Mesendoderm (in vitro differentiated cells): ENCODE measurements at regions not wholly inside any gene's neighbourhood (a gene's known extent, or its start where the extent isn't known, plus 50 kb on each side); places are given as distances from the start of the nearest gene placed in this dataset.
"Not testable (repeated sequence)": the region's sequence is repeated elsewhere in the genome, so short reads cannot be mapped to it uniquely, and the experiment has no call there.

Source experiments
- DNase-seq: peaks from one replicate; pipeline ENCODE4 v3.0.0; 2013
- H2AK5ac ChIP-seq: 2 replicates; pipeline ENCODE4 v1.6.1; 2013; ENCODE audit warnings: low read length, inconsistent platforms
- H2BK120ac ChIP-seq: 2 replicates; pipeline ENCODE4 v1.6.1; 2013; ENCODE audit warnings: low read depth, mild to moderate bottlenecking, low read length, moderate library complexity, mixed read lengths
- H2BK15ac ChIP-seq: replicated peaks from 2 replicates; pipeline ENCODE4 v1.6.1; 2013; ENCODE audit warnings: low read depth, mild to moderate bottlenecking, moderate library complexity
- H2BK5ac ChIP-seq: 2 replicates; pipeline ENCODE4 v1.6.1; 2013; ENCODE audit warnings: low read length, inconsistent platforms
- H3K18ac ChIP-seq: 2 replicates; pipeline ENCODE4 v1.6.1; 2013; ENCODE audit warnings: mild to moderate bottlenecking, low read length, mixed read lengths
- H3K23ac ChIP-seq: one replicate; pipeline ENCODE4 v1.6.1; 2013; ENCODE audit warnings: low read length
- H3K27ac ChIP-seq: 2 replicates; pipeline ENCODE4 v1.5.1; 2013; ENCODE audit warnings: low read depth, mild to moderate bottlenecking, inconsistent platforms, low read length, moderate library complexity
- H3K27me3 ChIP-seq: 2 replicates; pipeline ENCODE4 v1.6.1; 2013; ENCODE audit warnings: low read length, control low read depth, mild to moderate bottlenecking, inconsistent platforms; ENCODE audit not compliant: insufficient read depth, poor library complexity
- H3K36me3 ChIP-seq: 2 replicates; pipeline ENCODE4 v1.6.1; 2013; ENCODE audit warnings: low read length, inconsistent platforms; ENCODE audit not compliant: control insufficient read depth, insufficient read depth
- H3K4ac ChIP-seq: one replicate; pipeline ENCODE4 v1.6.1; 2013; ENCODE audit warnings: low read depth, mild to moderate bottlenecking, low read length, moderate library complexity
- H3K4me1 ChIP-seq: 2 replicates; pipeline ENCODE4 v1.6.1; 2013; ENCODE audit warnings: low read depth, low read length, inconsistent platforms; ENCODE audit not compliant: control insufficient read depth
- H3K4me2 ChIP-seq: 2 replicates; pipeline ENCODE4 v1.6.1; 2013; ENCODE audit warnings: low read length
- H3K4me3 ChIP-seq: 2 replicates; pipeline ENCODE4 v1.5.1; 2013; ENCODE audit warnings: mild to moderate bottlenecking, low read length
- H3K56ac ChIP-seq: one replicate; pipeline ENCODE4 v1.6.1; 2013; ENCODE audit warnings: low read length
- H3K79me1 ChIP-seq: 2 replicates; pipeline ENCODE4 v1.6.1; 2013; ENCODE audit warnings: low read length, inconsistent platforms
- H3K79me2 ChIP-seq: 2 replicates; pipeline ENCODE4 v1.6.1; 2013; ENCODE audit warnings: mild to moderate bottlenecking, low read length; ENCODE audit not compliant: control insufficient read depth, insufficient read depth
- H3K9ac ChIP-seq: 2 replicates; pipeline ENCODE4 v1.6.1; 2013; ENCODE audit warnings: low read length, inconsistent platforms
- H4K5ac ChIP-seq: one replicate; pipeline ENCODE4 v1.6.1; 2013; ENCODE audit warnings: low read length
- H4K8ac ChIP-seq: one replicate; pipeline ENCODE4 v1.6.1; 2013; ENCODE audit warnings: low read depth, mild to moderate bottlenecking, control low read depth, low read length, moderate library complexity
- WGBS: extraction: QIAGEN DNeasy Blood & Tissue Kit; methylation state at CpG from one replicate; pipeline ENCODE4 v1.1.7; 2013; ENCODE audit warnings: low lambda C conversion rate, missing lambda C conversion rate; ENCODE audit not compliant: insufficient coverage; ENCODE audit errors: extremely low coverage; 5-methylcytosine and 5-hydroxymethylcytosine counted together

DNA sequence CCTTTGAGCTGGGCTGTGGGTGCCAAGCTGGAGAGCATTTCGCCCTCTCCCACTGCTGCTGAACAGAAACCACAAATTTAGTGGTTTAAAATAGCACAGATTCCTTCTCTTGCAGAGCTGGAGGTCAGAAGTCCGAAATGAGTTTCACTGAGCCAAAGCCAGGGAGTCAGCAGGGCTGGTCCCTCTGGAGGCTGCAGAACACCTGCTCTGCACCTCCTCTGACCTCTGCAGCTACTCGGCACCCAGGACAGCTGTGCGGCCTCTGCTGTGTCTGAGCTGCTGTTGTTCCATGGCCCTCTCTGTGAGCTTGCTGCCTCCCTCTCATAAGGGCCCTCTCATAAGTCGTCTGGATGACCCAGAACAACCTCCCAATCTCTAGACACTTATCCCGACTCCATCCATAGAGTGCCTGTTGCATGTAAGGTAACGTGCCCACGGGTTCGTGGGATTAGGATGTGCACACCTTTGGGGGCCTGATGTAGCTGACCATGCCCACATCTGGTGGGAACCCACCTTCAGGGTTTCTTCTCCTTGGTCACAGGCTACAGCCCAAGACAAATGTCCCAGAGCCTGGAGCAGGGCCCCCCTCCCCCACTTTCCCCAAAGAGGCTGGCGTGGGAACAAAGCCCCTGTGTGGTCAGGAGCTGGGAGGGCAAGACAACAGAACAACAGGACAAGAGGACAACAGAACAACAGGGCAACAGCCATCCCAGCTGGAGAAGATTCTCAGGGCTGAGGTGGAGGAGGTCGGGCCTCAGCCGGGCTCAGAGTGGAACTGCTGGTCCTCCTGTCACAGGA, 177.2 kb downstream of the LMLN start:
- H3K4me2 ChIP-seq, result not testable (repeated sequence)
- no CpG with 5 or more reads among the region's 12 CpGs for WGBS

DNA sequence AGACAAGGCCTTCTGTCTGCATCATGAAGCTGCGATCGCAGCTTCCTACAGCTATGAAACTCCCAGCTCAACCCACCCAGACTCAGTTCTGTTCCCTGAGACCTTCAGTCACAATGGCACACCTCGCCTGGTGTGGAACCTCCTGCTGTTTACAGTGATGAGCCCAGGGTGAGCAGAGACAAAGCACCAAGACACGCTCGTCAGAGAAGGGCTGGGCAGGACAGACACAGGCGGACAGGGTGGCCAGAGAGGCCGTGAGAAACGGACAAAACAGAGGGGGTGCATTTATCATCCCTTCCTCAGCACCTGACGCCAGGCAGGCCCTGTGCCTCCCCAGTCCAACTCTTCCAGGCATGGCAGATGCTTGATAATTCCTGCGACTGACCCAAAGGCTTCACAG, 178.2 kb downstream of the LMLN start:
- H3K4ac ChIP-seq, H3K56ac ChIP-seq, DNase-seq, H2AK5ac ChIP-seq, H3K27ac ChIP-seq, H2BK120ac ChIP-seq, H3K18ac ChIP-seq, H4K8ac ChIP-seq, H4K5ac ChIP-seq, H3K4me3 ChIP-seq, H3K4me1 ChIP-seq, H2BK15ac ChIP-seq, H3K23ac ChIP-seq, H2BK5ac ChIP-seq, H3K79me2 ChIP-seq, H3K27me3 ChIP-seq, H3K36me3 ChIP-seq, H3K9ac ChIP-seq, H3K4me2 ChIP-seq, H3K79me1 ChIP-seq: not testable (repeated sequence)
- no CpG with 5 or more reads among the region's 10 CpGs for WGBS

More for the DNA sequence above, 177.2 kb downstream of the LMLN start:
- not testable (repeated sequence) for DNase-seq, H3K18ac ChIP-seq, H3K23ac ChIP-seq, H3K36me3 ChIP-seq, H2BK120ac ChIP-seq, H4K8ac ChIP-seq, H3K27ac ChIP-seq, H3K4me1 ChIP-seq, H3K4me3 ChIP-seq, H3K9ac ChIP-seq, H3K56ac ChIP-seq, H3K27me3 ChIP-seq, H3K4ac ChIP-seq, H4K5ac ChIP-seq, H2BK5ac ChIP-seq, H3K79me2 ChIP-seq, H2BK15ac ChIP-seq, H2AK5ac ChIP-seq, H3K79me1 ChIP-seq

DNA sequence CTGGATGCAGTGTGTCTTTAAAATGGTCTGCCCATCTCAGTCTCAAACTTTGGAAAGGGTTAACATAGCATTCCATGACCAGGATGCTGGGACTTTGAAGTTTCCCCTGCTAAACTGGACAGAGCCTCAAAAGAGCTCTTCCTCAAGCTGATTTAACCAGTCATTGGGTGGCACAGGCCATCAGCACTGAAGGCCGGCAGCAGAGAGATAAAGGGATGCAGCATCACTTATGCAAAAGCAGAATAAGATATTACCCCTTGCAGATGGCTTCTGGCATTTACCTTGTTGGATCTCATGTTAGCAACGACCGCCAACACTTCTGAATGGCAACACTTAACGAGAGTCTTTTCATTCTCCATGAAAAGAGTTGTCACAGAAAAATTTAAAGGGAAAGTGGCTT, 179.0 kb downstream of the LMLN start:
- not testable (repeated sequence) for H4K5ac ChIP-seq, H2BK5ac ChIP-seq, H3K79me1 ChIP-seq, H3K23ac ChIP-seq, H2BK120ac ChIP-seq, H3K4me1 ChIP-seq, H4K8ac ChIP-seq, H3K9ac ChIP-seq, H3K27ac ChIP-seq, H3K4me2 ChIP-seq, H3K79me2 ChIP-seq, H3K56ac ChIP-seq, DNase-seq, H3K36me3 ChIP-seq, H3K4me3 ChIP-seq, H3K18ac ChIP-seq, H3K27me3 ChIP-seq, H3K4ac ChIP-seq, H2AK5ac ChIP-seq, H2BK15ac ChIP-seq
- WGBS, result no CpG with 5 or more reads among the region's 4 CpGs

DNA sequence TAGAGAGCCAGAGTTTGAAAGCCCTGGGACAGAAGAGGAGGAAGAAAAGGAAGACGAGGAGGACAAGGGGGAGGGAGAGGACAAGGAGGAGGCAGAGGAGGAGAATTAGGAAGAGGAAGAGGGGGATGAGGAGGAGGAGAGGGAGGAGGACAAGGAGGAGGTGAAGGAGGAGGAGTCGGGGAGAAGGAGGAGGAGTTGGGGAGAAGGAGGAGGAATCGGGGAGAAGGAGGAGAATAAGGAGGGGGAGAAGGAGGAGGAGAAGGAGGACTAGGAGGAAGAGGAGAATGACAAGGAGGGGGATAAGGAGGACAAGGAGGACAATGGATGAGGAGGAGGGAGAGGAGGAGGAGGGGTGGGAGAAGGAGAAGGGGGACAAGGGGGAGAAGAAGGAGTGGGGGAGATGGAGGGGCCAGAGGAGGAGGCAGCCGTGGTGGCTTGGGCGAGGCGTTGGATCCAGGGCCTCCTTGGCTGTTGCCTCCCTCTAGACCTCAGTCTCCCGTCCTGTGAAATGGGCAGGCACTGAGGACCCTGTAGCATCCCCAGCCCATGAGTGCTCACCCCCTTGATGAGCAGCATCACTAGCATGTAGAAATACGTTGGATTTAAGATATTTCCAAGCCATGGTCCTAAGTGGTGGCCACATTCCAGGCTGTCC, 179.6 kb downstream of the LMLN start:
- not testable (repeated sequence) for H4K8ac ChIP-seq, H2AK5ac ChIP-seq, H3K4me3 ChIP-seq, H2BK120ac ChIP-seq, H2BK15ac ChIP-seq, H4K5ac ChIP-seq, H3K4ac ChIP-seq, H3K18ac ChIP-seq, H3K27ac ChIP-seq, H3K79me1 ChIP-seq, H3K27me3 ChIP-seq, H3K56ac ChIP-seq, H3K9ac ChIP-seq, H3K79me2 ChIP-seq, H3K36me3 ChIP-seq, H3K23ac ChIP-seq, H2BK5ac ChIP-seq, H3K4me2 ChIP-seq, DNase-seq, H3K4me1 ChIP-seq
- WGBS, result 86% methylated on average over 2 of the region's 8 CpGs

DNA sequence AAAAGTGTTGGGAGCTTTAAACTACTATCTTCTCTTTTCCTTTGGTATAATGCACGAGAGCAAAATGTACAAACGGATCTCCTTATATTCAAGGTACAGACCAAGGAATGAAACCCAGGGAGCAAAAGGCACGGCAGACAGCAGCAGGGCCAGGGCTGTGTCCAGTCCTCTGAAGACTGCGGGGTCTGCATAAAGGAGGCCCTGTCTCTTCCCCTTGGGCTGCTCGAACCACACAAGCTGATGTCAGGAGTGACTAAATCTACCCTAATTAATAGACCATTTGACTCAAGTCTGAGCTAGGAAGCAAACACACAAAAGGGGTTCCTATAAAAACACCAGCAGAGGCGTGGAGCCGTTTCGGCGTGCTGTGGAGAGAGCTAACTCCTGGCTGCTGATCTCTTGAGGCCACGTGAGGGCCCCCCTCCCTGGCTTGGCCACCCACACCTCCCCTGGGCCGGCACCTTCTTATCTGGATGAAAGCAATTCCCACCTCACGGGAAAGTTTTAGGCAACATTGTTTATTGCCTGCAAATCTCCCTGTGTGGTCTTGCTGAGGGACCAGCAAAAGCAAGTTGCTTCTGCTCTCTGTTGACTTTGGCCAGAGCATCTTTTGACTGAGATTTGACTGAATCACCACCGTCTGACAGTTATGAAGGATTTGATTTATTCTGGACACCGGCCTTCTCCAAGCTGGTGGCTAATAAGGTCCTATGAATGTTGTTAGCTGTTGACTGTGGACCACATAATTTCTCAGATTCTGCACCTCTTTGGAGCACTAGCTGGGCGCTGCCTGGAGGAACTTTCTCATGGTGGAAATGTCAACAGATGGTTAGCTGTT, 183.5 kb downstream of the LMLN start:
- not testable (repeated sequence) for H3K79me2 ChIP-seq, H3K4me3 ChIP-seq, H3K27me3 ChIP-seq, H4K8ac ChIP-seq, H3K4me1 ChIP-seq, H3K23ac ChIP-seq, H3K4ac ChIP-seq, H3K36me3 ChIP-seq, H4K5ac ChIP-seq, H3K9ac ChIP-seq, H3K27ac ChIP-seq, H3K79me1 ChIP-seq, H2BK15ac ChIP-seq, H3K18ac ChIP-seq, H3K56ac ChIP-seq, H2BK120ac ChIP-seq, H3K4me2 ChIP-seq, H2BK5ac ChIP-seq, H2AK5ac ChIP-seq
- WGBS, result no CpG with 5 or more reads among the region's 15 CpGs
- peak; percentile 43 for DNase-seq
